Inflammatory macrophage treated with lipopolysaccharide for 4 hours (primary cell): ENCODE measurements at regions not wholly inside any gene's neighbourhood (a gene's known extent, or its start where the extent isn't known, plus 50 kb on each side); places are given as distances from the start of the nearest gene placed in this dataset.
"Not testable (repeated sequence)": the region's sequence is repeated elsewhere in the genome, so short reads cannot be mapped to it uniquely, and the experiment has no call there.

Experiments used
- DNase-seq: peaks from one replicate; pipeline ENCODE4 v3.0.0-alpha.2; 2020

DNA sequence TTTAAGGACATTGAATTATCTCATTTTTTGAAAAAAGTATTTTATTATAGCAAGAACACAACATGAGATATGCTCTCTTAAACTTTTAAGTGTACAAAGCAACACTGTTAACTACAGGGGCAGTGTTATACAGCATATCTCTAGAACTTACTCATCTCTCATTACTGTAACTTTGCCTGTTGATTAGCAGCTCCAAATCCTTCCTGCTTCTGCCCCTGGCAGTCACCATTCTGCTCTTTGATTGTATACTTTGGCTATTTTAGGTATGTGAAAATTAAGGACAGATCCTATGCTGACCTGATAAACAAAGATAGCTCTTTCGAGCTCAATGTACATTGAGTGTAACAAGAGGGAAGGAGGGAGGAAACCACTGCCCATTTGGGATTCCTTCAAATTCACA, 1349.8 kb upstream of the GJE1 start:
- no peak for DNase-seq

DNA sequence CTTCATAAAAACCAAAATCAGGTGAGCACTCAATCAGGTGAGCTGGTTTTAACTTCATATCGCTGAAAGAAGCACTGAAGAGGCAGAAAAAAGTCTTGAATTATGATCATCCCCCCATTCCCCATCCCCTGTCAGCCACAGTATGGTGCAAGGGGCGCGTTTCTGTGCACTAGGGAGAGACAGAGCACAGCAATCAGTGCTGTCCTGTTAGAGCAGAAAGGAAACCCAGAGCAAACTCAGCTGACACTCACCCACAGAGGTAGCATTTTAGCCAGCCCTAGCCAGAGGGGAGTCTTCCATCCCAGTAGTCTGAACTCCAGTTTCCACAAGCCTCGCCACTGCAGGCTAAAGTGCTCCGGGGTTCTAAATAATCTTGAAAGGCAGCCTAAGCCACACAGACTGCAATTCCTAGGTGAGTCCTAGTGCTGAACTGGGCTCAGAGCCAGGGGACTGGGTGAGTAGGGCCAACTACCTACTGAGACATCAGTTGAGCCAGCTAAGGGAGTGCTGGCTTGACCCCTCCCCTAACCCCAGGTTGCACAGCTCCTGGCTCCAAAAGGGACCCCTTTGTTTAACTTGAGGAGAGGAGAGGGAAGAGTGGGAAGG, 1352.6 kb upstream of the GJE1 start:
- no peak for DNase-seq

DNA sequence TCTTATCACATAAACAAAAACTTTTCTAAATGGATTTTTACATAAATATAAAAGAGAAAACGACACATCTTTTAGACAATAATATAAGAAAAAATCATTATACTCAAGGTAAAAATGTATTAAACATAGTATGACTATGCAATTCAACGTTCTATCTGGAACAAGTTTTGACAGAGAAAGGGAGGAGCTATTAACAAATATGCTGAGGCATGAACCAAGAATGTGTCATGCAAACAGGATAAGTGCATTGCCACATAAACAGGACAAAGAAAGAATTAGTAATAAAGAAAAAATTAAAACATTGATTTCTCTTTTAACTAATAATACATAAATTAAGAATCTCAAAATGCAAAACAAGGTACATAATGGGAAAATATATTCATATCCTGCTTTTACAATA, 1353.4 kb upstream of the GJE1 start:
- DNase-seq: no peak

DNA sequence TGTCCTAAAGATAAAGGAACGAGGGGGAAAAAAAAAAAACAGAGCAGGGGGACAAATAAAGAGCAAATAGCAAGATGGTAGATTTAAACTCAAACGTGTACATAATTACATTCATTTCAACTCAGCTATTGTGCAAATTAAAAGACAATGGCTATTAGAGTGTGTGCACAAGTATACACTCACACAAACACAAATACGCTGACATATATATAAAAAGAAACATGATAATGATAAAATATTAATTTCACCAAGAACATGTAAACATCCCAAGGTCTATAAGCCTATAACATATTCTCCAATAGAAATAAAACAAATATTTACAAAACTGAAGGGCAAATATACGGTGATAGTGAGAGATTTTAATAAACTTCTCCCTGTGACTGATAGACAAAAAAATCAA, 1354.9 kb upstream of the GJE1 start:
- DNase-seq: no peak

DNA sequence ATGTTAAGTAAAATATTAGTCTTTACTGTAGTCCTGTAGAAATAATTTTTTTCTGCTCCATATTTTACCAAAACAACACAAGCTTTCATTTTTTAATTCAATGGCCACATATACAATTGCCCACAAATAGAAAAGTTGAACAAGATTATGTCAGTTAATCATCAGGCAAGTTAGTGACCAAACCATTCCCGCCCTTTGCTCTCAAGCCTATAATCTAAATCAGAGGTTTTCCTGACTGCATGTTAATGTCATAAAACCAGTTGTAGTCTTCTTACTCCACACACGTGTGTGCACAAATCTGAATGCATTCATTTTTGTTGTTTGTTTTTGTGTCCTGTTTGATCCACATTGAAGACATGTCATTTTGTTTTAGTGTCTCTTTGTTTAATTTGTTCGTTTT, 1357.7 kb upstream of the GJE1 start:
- DNase-seq: no peak

DNA sequence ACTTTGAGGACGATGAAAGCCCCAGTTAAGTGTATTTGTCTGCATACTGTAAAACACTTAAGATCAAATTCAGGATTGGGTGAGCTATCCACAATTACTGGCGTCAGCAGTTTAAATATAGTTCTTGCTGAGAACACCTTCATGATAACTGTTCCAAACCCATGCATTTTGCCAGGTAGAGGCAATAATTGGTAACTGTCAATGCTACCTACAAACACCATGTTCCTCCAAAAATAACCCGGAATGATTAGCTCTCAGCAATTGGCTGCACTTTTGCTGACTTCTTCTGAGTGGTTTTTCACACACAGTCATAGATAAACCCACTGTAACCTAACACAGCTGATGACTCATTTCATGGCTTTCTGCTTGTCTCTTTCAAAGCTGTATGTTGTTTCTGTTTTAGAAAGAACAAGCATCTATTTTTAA, 1358.6 kb upstream of the GJE1 start:
- DNase-seq: no peak

DNA sequence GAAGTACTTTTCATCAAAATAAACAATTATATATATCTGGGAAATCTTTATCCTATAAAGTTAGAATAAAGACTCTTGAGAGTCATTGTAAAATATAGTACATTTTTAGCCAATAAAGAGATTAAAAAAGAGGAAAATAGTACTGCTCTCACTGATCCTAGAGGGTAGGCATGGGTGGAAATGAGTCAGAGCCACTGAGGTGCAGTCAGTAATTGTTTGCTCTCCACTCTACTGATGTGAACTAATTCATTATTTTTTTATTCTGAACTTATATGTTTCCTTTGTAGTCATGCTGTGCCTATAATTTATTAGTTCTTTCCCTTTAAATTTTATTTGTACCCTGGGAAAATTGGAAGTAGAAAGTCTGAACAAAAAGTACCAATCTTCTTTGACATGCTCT, 1359.4 kb upstream of the GJE1 start:
- DNase-seq: no peak

DNA sequence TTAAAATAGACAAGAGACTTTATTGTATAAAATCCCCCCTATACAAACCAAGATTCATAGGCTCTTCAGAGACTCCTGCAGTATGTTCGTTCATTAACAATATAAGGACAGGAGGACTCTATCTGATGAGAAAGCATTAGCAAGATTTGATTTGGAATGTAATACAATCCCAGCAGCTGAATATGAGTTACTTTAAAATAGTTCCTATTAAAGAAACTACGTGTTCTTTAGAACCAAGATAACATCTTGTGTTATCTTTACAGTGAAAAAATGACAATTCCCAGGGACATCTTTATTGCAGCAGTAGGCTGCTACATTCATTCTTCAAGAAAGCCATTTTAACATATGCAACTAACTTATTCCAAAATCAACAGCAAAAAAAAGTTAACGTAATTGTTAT, 1360.1 kb upstream of the GJE1 start:
- no peak for DNase-seq

DNA sequence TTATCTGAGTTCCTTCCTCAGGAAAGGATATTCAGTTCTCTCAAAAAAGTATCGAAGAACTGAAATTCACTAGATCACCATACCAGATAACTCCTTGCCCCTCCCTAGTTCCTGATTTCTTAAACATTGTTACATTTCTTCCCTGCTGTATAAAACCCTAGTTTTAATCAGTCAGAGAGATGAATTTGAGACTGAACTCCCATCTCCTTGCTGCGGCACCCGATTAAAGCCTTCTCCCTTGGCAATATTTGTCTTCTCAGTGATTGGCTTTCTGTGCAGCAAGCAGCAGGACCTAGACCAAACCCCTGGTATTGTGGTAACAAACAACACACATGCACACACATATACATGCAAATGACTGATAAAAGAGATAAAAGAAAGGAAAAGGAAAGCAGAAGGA, 1364.6 kb upstream of the GJE1 start:
- DNase-seq: no peak

DNA sequence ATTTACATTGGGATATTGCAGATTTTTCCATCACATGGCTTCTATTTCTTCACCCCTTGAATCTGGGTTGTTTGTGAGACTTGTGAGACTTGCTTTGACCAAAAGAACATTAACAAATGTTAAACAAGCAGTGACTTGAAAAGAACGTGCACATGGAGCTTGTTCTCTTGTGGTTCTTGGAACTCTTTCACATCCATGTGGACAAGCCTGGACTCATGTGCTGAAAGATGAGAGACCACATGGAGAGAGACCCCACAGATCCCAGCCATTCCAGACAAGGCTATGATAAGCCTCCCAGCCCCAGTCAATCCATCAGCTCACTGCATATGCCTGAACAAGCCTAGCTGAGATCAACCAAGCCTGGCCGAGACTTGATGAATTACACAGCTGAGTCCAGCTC, 1365.7 kb upstream of the GJE1 start:
- DNase-seq: no peak

DNA sequence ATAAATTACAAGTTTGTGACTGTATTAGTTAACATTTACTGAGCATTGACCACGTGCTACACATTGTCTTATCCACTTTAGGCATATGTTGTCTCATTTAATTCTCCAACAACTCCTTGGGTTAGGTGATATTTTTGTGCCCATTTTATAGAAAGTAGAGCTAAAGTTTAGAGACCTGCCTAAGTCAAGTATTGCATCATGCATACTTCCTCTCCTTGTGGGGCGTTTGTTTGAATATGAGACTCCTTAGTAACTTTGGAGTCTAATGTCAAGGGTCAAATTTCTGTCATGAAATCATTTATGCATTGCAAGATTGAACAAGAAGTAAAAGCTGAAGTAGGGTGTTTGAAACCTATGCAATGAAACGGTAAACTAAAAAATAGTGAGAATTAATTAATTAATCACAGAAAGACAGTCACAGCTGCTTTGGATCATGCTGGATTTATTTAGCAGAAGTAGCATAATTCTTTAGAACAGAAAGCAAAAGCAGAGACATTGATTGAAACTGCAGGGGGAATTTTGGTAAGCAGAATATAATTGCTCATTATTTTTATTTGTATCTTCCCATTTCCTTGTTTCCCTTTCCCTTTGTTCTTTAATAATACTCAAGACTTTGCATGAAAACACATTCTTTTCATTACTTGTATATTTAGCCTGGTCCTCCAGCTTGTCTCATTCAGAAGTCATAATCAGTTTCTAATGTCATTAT, 1374.4 kb upstream of the GJE1 start:
- DNase-seq: peak; percentile 36

DNA sequence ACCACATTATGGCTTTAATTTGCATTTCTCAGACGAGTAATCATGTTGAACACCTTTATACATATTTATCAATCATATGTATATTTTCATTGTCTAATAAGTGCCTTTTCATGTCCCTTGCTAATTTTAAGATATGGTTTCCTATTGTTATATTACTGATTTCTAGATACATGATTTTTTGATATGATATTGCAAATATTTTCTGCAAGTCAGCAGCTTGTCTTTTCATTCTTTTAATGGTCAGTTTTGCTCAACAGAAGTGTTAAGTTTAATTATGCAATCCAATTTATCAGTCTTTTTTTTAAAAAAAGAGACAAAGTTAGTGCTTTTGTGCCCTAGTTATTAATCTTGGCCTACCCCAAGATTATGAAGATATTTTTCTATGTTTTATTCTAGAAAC, 1377.8 kb upstream of the CITED2 start:
- no peak for DNase-seq

DNA sequence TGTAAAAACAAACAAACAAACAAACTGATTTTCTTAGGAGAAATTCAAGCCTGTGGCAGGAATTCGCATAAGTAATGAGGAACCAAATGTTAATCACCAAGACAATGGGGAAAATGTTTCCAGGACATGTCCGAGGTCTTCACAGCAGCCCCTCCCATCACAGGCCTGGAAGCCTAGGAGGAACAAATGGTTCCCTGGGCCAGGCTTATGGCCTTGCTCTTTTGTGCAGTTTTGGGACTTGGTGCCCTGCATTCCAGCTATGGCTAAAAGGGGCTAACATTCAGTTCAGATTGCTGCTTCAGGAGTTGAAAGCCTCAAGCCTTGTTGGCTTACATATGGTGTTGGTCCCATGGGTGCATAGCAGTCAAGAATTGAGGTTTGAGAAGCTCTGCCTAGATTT, 1372.7 kb upstream of the CITED2 start:
- no peak for DNase-seq

DNA sequence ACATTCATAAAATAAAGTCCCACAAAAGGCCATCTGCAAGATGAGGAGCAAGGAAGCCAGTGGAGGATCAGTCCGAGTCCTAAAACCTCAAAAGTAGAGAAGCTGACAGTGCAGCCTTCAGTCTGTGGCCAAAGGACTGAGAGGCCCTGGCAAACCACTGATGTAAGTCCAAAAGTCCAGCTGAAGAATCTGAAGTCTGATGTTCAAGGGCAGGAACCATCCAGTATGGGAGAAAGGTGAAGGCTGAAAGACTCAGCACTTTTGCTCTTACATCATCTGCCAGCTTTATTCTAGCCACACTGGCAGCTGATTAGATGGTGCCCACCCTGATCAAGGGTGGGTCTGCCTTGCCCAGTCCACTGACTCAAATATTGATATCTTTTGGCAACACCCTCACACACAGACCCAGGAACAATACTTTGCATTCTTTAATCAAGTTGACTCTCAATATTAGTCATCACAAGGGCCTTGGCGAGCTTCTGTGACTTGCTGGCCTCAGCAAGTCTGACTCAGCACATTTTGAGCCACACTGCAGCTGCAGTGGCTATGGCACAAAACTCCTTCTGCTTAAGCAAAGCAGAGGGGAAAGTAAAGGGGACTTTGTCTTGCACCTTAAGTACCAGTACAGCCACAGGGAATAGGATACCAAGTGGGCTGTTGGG, 1370.3 kb upstream of the CITED2 start:
- DNase-seq: no peak

DNA sequence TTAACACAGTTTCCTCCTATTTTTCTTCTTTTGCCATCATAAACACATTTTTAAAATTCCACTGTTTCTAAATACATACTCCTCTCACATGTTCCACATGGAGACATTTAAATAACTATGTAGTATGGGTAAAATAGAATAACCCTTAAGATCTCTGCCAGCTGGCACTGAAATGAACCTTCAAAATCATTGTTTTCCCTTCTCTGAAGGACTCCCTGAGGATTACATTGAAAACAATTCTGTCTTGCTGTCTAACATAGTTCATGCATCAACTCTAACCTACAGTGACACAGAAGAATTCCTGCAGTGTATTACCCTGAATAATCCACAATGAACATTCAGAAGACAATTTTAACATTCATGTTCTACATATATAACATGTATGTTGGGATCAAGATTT, 1361.8 kb upstream of the CITED2 start:
- DNase-seq: no peak

DNA sequence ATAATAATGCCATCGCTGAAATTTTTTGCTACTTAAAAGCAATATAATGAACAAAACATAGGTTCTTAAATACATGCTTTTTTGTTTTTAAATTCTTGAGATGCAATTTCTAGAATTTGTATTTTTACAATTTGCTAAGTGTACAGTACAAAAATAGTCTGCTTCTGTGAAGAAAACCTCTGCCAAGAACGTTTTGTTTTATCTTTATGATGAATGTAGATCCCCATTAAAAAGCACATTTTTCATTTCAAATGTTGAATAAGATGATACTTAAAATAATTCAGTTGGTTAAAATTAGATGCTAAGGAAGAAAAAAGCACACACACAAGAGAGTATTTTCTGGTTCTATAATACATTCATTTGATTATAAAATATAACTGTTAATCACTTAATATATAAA, 1358.5 kb upstream of the CITED2 start:
- no peak for DNase-seq

DNA sequence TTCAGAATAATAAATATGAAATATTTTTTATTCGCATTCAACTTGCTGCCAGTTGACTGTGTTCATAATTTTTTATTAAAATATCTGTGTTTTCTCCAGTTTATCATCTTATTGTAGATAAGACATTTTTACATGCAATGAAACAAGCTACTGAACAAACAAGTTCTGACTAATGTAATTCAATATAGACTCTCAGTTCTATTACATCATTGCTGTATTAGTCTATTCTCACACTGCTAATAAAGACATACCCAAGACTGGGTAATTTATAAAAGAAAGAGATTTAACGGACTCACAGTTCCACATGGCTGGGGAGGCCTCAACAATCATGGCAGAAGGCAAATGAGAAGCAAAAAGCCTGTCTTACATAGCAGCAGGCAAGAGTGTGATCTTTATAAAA, 1357.7 kb upstream of the CITED2 start:
- no peak for DNase-seq

DNA sequence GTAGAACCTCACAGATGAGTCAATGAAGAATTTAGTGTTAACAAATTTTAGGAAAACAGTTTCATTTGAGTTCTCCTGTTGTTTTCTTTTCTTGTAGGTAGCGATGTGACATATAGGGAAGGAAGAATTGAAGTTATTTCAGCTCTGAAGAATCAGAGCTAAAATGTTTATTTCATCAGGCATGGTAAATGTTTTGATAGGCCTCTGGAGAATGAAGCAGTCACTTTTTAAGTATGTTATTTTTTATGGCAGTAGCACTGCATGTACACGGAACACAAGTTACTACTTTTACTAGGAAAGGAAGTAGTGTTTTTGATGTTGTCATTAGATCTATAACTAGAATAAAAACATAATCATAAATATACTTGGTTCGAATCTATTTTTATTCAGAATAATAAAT, 1357.3 kb upstream of the CITED2 start:
- no peak for DNase-seq

DNA sequence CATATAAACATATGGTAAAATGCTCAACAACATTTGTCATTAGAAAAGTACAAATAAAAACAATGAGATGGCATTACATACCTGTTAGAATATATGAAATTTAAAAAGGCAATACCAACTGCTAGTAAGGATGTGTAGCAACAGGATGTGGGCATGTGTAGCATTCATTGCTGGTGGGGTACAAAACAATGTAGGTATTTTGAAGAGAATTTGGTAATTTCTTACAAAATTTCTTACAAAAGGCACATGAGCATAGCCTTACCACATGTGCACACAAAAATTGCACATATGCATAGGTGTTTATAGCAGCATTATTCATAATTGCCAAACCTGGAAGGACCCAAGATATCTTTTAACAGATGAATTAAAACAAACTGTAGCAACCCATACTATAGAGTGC, 1355.1 kb upstream of the CITED2 start:
- no peak for DNase-seq

DNA sequence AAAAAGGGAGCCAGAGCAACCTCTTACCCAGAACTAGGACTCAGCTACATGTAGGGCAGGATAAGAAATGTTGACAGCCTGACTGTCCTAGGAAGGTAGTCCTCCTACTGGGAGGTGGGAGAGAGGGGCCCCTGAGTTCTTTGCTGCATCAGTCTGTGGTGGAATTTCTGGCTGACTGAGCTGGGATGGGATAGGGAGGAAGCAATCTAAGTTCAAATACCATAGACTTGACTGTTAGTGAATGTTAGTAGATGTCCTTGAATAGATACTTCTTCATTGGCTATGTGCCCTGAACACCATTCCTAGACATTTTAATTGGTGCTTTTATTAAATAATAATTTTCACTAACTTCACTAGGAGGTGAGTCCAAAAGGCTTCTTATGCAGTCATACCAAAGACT, 1343.6 kb upstream of the CITED2 start:
- no peak for DNase-seq

DNA sequence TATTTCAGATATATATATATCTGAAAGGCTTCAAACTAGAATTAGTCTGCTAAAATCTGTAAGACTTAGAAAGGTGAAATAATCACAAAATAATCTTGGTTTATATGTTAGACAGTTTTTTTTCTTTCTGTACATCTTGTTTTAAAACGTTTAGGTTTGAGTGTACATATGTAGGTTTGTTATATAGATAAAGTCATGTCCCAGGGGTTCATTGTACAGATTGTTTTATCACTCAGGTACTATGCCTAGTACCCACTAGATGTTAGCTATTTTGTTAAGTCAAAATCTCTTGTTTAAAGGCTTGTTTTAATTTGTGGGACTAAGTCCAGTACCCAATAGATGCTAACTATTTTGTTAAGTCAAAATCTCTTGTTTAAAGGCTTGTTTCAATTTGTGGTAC, 1339.0 kb upstream of the CITED2 start:
- no peak for DNase-seq

DNA sequence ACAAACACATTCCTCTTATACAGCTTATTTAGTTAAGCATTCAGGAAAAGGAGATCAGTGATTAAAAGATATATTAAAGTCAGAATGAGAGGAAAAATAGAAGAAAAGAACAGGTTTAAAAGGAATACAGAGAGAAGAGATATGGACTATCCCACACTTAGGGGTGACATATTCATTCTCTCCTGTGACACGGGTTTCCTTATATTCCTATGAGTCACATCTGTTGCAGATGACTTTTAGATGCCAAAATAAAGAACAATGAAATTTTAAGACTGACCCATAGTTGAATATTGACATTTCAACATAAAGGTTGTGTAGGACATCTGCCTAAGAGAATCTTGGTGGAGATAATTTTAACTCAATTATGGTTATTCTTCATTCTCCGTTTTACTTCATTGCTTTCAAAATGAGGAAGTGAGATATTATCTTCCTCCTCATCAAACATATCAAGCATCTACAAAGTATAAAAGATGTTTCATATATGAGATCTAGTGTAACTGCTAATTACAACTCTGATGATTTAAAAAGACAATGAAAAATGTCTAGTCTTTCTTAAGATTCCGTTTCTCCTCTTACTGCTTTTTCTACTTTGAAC, 1336.7 kb upstream of the CITED2 start:
- DNase-seq: peak; percentile 5

DNA sequence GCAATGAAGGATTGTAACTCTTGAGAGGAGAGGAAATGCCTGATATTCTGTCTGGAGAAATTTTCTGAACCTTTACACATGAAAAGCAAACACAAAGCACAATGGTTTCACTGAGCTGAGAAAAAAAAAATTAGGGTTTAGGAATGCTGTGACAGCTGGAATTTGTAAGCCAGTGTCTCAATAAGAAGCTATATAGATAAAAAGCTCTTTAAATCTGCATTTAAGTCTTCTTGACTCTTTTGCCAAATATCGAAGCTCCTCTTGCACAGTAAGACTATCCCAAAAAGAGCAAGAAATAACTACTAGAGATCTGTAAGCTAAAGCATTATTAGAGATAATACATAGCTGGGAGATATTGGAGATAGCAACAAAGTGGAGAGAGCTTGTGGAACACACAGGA, 1334.0 kb upstream of the CITED2 start:
- no peak for DNase-seq

DNA sequence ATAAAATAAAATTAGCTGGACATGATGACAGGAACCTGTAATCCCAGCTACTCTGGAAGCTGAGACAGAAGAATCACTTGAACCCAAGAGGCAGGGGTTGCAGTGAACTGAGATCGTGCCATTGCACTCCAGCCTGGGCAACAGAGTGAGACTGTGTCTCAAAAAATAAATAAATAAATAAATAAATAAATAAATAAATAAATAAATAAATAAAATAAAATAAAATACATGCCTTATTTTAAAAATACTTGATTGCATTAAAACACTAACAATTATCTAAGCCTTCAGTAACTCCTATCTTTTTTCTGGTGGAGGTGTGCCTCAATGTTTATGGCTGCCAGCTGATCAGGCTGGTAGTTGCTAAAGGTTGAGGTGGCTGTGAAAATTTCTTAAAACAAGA, 1329.6 kb upstream of the CITED2 start:
- DNase-seq: not testable (repeated sequence)
